Left lung (tissue), 4 donors: ENCODE measurements at regions not wholly inside any gene's neighbourhood (a gene's known extent, or its start where the extent isn't known, plus 50 kb on each side); places are given as distances from the start of the nearest gene placed in this dataset.

Experiments used
- ATAC-seq: fragments of 200-7000 bp; cut with Tn5 transposase; one replicate; pipeline ENCODE4 v1.9.1; 2020; ENCODE audit warnings: moderate library complexity
- DNase-seq, 4 donors: peaks; one replicate each; pipeline ENCODE4 v3.0.0-alpha.2; 2013 to 2020
- H3K27ac ChIP-seq, 2 donors: fragments of 200-600 bp; sonication (generic) in 1 of 2; one replicate each; pipeline versions ENCODE4 v1.5.0 to v1.8.0; 2020 to 2021
- H3K27me3 ChIP-seq, 2 donors: fragments of 200-600 bp; sonication (generic) in 1 of 2; one replicate each; pipeline versions ENCODE4 v1.5.0 to v1.8.0; 2020 to 2021
- H3K36me3 ChIP-seq, 2 donors: fragments of 200-600 bp; sonication (generic) in 1 of 2; one replicate each; pipeline versions ENCODE4 v1.5.0 to v1.8.0; 2020 to 2021
- H3K4me1 ChIP-seq, 2 donors: fragments of 200-600 bp; one replicate each; pipeline ENCODE4 v1.8.0; 2021
- H3K4me3 ChIP-seq, 2 donors: fragments of 200-600 bp; sonication (generic) in 1 of 2; one replicate each; pipeline versions ENCODE4 v1.5.0 to v1.8.0; 2020 to 2021; ENCODE audit warnings: mild to moderate bottlenecking in 1 of 2
- H3K9me3 ChIP-seq, 2 donors: fragments of 200-600 bp; sonication (generic) in 1 of 2; one replicate each; pipeline versions ENCODE4 v1.5.0 to v1.8.0; 2020 to 2021
- intact Hi-C, 2 donors: fragments of 100-400 bp; cut with DNase I; formaldehyde crosslinking; loops; one replicate each; pipeline versions ENCODE4 v1.11.2 to v1.14.2; 2022
- TF ChIP-seq, protein P1 (sequence below), 2 donors: fragments of 200-600 bp; sonication (generic) in 1 of 2; IDR thresholded peaks; one replicate each; pipeline versions ENCODE4 v1.5.0 to v1.8.0; 2021; ENCODE audit warnings: antibody characterized with exemption in 2 of 2
- donor health status: DM: no; HTN: yes; CAD: no.
- donor health status: DM: no; HTN: no; CAD: no.

DNA sequence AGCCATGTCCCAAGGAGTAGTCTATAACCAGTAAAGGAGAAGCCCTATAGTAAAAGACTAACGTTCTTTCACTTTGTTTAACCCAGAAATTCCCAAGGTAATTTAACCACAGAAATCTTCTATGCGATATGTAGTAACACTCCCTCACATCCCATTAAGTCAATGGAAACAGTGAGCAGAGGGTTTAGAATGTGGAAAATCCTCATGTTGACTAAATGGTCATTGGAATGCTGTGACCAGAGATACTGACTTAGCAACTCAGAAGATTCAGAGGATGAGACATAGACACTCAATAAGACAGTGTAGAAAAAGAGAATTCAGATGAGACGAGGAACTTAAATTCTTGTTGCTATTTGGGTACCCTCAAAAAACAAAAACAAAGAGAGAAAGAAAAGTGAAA is 562.2 kb upstream of the NOX3 start:
- Histone ChIP-seq H3K9me3 (no peaks in the 10 kb centered on the region), H3K27ac (no peak overlapping the region), H3K27me3 (no peaks in the 10 kb centered on the region), H3K36me3 (no peaks in the 10 kb centered on the region), H3K4me3 (no peak overlapping the region), H3K4me1 (peaks cover 0 to 5% of the 10 kb centered on the region in 2 donors)
- intact Hi-C loops: no loop called here
- TF ChIP-seq, protein P1, sequence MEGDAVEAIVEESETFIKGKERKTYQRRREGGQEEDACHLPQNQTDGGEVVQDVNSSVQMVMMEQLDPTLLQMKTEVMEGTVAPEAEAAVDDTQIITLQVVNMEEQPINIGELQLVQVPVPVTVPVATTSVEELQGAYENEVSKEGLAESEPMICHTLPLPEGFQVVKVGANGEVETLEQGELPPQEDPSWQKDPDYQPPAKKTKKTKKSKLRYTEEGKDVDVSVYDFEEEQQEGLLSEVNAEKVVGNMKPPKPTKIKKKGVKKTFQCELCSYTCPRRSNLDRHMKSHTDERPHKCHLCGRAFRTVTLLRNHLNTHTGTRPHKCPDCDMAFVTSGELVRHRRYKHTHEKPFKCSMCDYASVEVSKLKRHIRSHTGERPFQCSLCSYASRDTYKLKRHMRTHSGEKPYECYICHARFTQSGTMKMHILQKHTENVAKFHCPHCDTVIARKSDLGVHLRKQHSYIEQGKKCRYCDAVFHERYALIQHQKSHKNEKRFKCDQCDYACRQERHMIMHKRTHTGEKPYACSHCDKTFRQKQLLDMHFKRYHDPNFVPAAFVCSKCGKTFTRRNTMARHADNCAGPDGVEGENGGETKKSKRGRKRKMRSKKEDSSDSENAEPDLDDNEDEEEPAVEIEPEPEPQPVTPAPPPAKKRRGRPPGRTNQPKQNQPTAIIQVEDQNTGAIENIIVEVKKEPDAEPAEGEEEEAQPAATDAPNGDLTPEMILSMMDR (IDR thresholded peaks at IDR 0.05): no peak
- ATAC-seq: no peak
- no peak for DNase-seq

GRCh38 chr6:156016186-156016976 is 560.7 kb upstream of the NOX3 start:
- intact Hi-C loops: no loop called here
- H3K4me1 ChIP-seq: peaks cover 0 to 3% of the 10 kb centered on the region in 2 donors
- no peak overlapping the region for H3K4me3 ChIP-seq
- ATAC-seq: no peak
- H3K27ac ChIP-seq: no peak overlapping the region
- no peaks in the 10 kb centered on the region for H3K36me3 ChIP-seq
- TF ChIP-seq, protein P1 (IDR thresholded peaks at IDR 0.05): no peak
- H3K27me3 ChIP-seq: no peaks in the 10 kb centered on the region
- H3K9me3 ChIP-seq: no peaks in the 10 kb centered on the region
- DNase-seq: no peak

- no peaks in the 10 kb centered on the region for H3K36me3 ChIP-seq
- no peak overlapping the region for H3K4me3 ChIP-seq
- DNase-seq (no peak), ATAC-seq (no peak)
- TF ChIP-seq, protein P1 (IDR thresholded peaks at IDR 0.05): no peak
- no peaks in the 10 kb centered on the region for H3K27me3 ChIP-seq
- no peaks in the 10 kb centered on the region for H3K4me1 ChIP-seq
- H3K27ac ChIP-seq: no peak overlapping the region
- no peaks in the 10 kb centered on the region for H3K9me3 ChIP-seq
- intact Hi-C loops: no loop called here
These were observed 557.5 kb upstream of the NOX3 start for GRCh38 chr6:156013155-156013554.

DNA sequence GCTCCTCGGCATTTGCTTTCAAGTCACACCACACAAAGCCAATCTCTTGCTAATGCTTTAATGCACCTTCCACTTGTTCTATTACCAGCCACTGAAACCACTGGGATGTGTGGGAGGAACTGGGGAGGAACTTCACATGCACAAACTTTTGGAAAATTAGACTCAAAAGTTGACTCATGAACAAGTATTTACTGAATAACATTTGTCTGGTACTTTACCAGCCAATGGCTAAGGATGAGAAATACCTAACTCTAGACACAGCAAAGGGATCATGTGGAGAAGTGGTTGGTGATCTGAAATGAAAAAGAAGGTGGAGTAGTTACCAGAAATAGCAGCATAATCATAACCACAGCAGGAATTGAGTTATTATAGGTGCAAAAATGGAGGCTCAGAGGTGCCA is 554.0 kb upstream of the NOX3 start:
- DNase-seq: no peak
- H3K36me3 ChIP-seq: no peaks in the 10 kb centered on the region
- intact Hi-C loops: no loop called here

DNA sequence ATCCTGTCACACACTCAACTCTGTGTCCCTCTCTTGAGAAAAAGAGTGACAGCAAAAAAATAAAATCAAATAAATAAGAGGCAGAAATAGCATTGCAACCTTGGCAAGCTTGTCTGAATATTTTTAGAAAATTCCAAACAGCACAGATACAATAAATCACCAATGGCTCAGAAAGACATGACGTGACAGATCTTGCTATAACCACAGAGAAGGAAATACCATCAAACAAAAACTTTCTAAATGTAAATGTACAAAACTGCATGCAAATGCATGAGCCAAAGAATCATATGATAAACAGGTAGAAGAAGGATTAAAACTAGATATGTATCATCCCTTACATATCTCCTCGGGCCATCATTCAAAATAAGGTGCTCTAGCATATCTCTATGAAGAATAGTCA is 549.2 kb upstream of the NOX3 start:
- DNase-seq (no peak), ATAC-seq (no peak)
- TF ChIP-seq, protein P1 (IDR thresholded peaks at IDR 0.05): no peak
- no peaks in the 10 kb centered on the region for H3K27me3 ChIP-seq
- H3K27ac ChIP-seq: no peak overlapping the region
- no peaks in the 10 kb centered on the region for H3K4me1 ChIP-seq
- no peaks in the 10 kb centered on the region for H3K36me3 ChIP-seq
- no peak overlapping the region for H3K4me3 ChIP-seq
- intact Hi-C loops: no loop called here
- H3K9me3 ChIP-seq: no peaks in the 10 kb centered on the region

More for the DNA sequence above, 554.0 kb upstream of the NOX3 start:
- no peak for ATAC-seq
- no peak overlapping the region for H3K4me3 ChIP-seq
- no peaks in the 10 kb centered on the region for H3K27me3 ChIP-seq
- no peaks in the 10 kb centered on the region for H3K4me1 ChIP-seq
- TF ChIP-seq, protein P1 (IDR thresholded peaks at IDR 0.05): no peak
- no peak overlapping the region for H3K27ac ChIP-seq
- no peaks in the 10 kb centered on the region for H3K9me3 ChIP-seq
